ENCODE measurements at regions not wholly inside any gene's neighbourhood (a gene's known extent, or its start where the extent isn't known, plus 50 kb on each side); places are given as distances from the start of the nearest gene placed in this dataset.

- Histone ChIP-seq H3K4ac (replicated peaks; ENCODE audit: insufficient read length, low read depth, low read length) (no peak overlapping the region), H3K4me1 (replicated peaks in 1 of 4; ENCODE audit: control insufficient read depth in 3 of 4, insufficient read depth in 4 of 4, low read length in 3 of 4) (peaks cover 3 to 9% (median 6%) of the 10 kb centered on the region in 4 experiments; a peak in 5 of 7 replicates), H3K23me2 (ENCODE audit: low read depth, low read length) (no peaks in the 10 kb centered on the region), H4K20me1 (replicated peaks in 1 of 2; ENCODE audit: control insufficient read depth in 1 of 2, insufficient read depth in 2 of 2, low read length in 2 of 2) (no peaks in the 10 kb centered on the region), H2BK20ac (ENCODE audit: low read length) (no peak overlapping the region), H3K27ac (ENCODE audit: low read depth, low read length) (no peak overlapping the region), H3K79me1 (ENCODE audit: low read depth, low read length) (no peaks in the 10 kb centered on the region), H3K9ac (replicated peaks in 1 of 4; ENCODE audit: extremely low read depth in 1 of 4, low read depth in 3 of 4, low read length in 3 of 4) (no peak overlapping the region), H2AK5ac (ENCODE audit: low read depth, low read length) (no peak overlapping the region), H3K9me3 (ENCODE audit: insufficient read depth in 2 of 2, low read depth in 1 of 2, low read length in 1 of 2) (no peaks in the 10 kb centered on the region; a peak in 1 of 4 replicates), H4K8ac (ENCODE audit: extremely low read depth, insufficient read depth, low read length) (no peak overlapping the region), H3K79me2 (ENCODE audit: control insufficient read depth in 1 of 2, insufficient read depth in 2 of 2, low read length in 2 of 2) (no peaks in the 10 kb centered on the region), H2BK5ac (ENCODE audit: low read depth, low read length) (no peak overlapping the region), H2AFZ (ENCODE audit: low read length) (no peak overlapping the region), H3K27me3 (replicated peaks in 1 of 4; ENCODE audit: control insufficient read depth in 3 of 4, extremely low read depth in 1 of 4, insufficient read depth in 3 of 4, low read length in 3 of 4) (no peaks in the 10 kb centered on the region), H3K4me2 (ENCODE audit: insufficient read depth in 1 of 2, low read depth in 2 of 2, low read length in 2 of 2) (no peak overlapping the region), H4K91ac (replicated peaks; ENCODE audit: insufficient read length, low read length) (no peak overlapping the region), H3K23ac (ENCODE audit: insufficient read length) (no peak overlapping the region), H3K18ac (ENCODE audit: extremely low read depth, low read length) (no peak overlapping the region), H2BK12ac (ENCODE audit: low read depth, low read length) (no peak overlapping the region), H3K36me3 (ENCODE audit: control insufficient read depth in 2 of 4, insufficient read depth in 4 of 4, low read length in 3 of 4) (no peaks in the 10 kb centered on the region), H2BK15ac (ENCODE audit: low read length) (no peak overlapping the region), H3K56ac (replicated peaks; ENCODE audit: insufficient read length, low read depth, low read length) (no peak overlapping the region), H2BK120ac (replicated peaks; ENCODE audit: low read depth, low read length) (no peak overlapping the region), H4K5ac (ENCODE audit: insufficient read length, low read depth, low read length) (no peak overlapping the region), H3K4me3 (ENCODE audit: extremely low read depth in 1 of 4, insufficient read depth in 2 of 4, low read depth in 3 of 4, low read length in 4 of 4) (no peak overlapping the region), H3K14ac (ENCODE audit: insufficient read length) (no peak overlapping the region)
- DNase-seq (ENCODE audit: low read depth in 1 of 2, low spot score in 2 of 2): no peak
- WGBS, 2 experiments (ENCODE audit: extremely low coverage in 1 of 2, insufficient coverage in 1 of 2, insufficient read length in 1 of 2, insufficient replicate concordance in 2 of 2, low coverage in 1 of 2, low lambda C conversion rate in 2 of 2, missing lambda C conversion rate in 1 of 2): 80% methylated on average over 7 of the region's 7 CpGs; no CpG with 5 or more reads in 1 of the 2 experiments
- TF ChIP-seq RXRA (IDR thresholded peaks at IDR 0.05; ENCODE audit: insufficient read depth, low read depth, low read length) (no peak), SIRT6 (IDR thresholded peaks at IDR 0.05; ENCODE audit: low read length) (no peak), JUN (IDR thresholded peaks at IDR 0.05; ENCODE audit: low read depth, low read length) (no peak), BACH1 (IDR thresholded peaks at IDR 0.05; ENCODE audit: low read length) (no peak), NANOG (IDR thresholded peaks at IDR 0.05; ENCODE audit: insufficient read depth, low read depth, low read length, poor library complexity, severe bottlenecking) (no peak), KDM5A (IDR thresholded peaks at IDR 0.05; ENCODE audit: low read length) (no peak), SP2 (IDR thresholded peaks at IDR 0.05; ENCODE audit: low read length) (no peak), SP4 (IDR thresholded peaks at IDR 0.05; ENCODE audit: low read length) (no peak), POU5F1 (IDR thresholded peaks at IDR 0.05; ENCODE audit: low read depth, low read length) (no peak)
- ChIA-PET CTCF (ENCODE audit: partially characterized antibody) (interaction anchor here (0.6 to 1.5 kb wide), 6 partner anchors 9 to 193 kb away, joined by 3 to 4 read pairs (median 3); no protein-coding TSS in a partner anchor), POLR2A (ENCODE audit: partially characterized antibody) (interaction anchor here (0.6 kb wide), 1 partner anchor 82 kb away, joined by 4 read pairs; no protein-coding TSS in a partner anchor)
- no peak for FAIRE-seq
Measured at GRCh38 chr20:51893723-51894122, 91.4 kb upstream of the SALL4 start.

Data from H1 (cell line).